ENCODE measurements at regions not wholly inside any gene's neighbourhood (a gene's known extent, or its start where the extent isn't known, plus 50 kb on each side); places are given as distances from the start of the nearest gene placed in this dataset.

DNA sequence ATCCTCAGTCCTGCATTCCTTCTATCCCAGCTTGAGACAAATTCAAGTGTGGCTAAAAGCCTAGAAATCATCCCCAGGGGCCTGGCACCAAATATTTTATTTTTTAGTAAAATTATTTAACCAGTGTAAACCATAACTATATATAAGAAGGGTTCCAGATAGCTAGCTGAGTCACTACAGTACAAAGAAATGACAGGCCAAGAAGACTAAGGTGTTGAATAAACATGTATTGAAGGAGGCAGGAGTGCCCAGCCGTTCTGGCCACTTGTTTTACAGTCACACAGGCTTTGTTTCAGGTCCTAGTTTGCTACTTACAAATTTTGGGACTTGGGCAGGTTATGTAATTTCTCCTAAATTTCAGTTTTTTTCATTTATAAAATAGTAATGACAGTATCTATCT lies 225.9 kb upstream of the PITX2 start:
- Histone ChIP-seq H3K9me3 (ENCODE audit: low read length) (no peaks in the 10 kb centered on the region), H3K27ac (ENCODE audit: low read depth, low read length, poor library complexity, severe bottlenecking) (no peak overlapping the region), H3K4me1 (ENCODE audit: insufficient read depth, low read length, poor library complexity, severe bottlenecking) (no peaks in the 10 kb centered on the region), H3K79me2 (ENCODE audit: insufficient read depth, low read depth, low read length) (no peaks in the 10 kb centered on the region), H3K4me3 (ENCODE audit: low read depth, low read length, poor library complexity, severe bottlenecking) (no peak overlapping the region), H3K4me2 (ENCODE audit: low read length) (no peak overlapping the region), H3K9me2 (ENCODE audit: insufficient read depth, low read length) (no peaks in the 10 kb centered on the region), H2AFZ (ENCODE audit: low read length) (no peak overlapping the region), H3K36me3 (ENCODE audit: insufficient read depth, low read length) (no peaks in the 10 kb centered on the region), H4K20me1 (ENCODE audit: insufficient read depth, low read length) (no peaks in the 10 kb centered on the region)
- DNase-seq (ENCODE audit: low spot score), result no peak
- POLR2A ChIA-PET, result no interaction called here
- no TSS peak for BruUV-seq (replicated peaks)
- TF ChIP-seq EZH2phosphoT487 (IDR thresholded peaks at IDR 0.05; ENCODE audit: borderline replicate concordance, low read depth, low read length), result no peak
- TF ChIP-seq, protein P1, sequence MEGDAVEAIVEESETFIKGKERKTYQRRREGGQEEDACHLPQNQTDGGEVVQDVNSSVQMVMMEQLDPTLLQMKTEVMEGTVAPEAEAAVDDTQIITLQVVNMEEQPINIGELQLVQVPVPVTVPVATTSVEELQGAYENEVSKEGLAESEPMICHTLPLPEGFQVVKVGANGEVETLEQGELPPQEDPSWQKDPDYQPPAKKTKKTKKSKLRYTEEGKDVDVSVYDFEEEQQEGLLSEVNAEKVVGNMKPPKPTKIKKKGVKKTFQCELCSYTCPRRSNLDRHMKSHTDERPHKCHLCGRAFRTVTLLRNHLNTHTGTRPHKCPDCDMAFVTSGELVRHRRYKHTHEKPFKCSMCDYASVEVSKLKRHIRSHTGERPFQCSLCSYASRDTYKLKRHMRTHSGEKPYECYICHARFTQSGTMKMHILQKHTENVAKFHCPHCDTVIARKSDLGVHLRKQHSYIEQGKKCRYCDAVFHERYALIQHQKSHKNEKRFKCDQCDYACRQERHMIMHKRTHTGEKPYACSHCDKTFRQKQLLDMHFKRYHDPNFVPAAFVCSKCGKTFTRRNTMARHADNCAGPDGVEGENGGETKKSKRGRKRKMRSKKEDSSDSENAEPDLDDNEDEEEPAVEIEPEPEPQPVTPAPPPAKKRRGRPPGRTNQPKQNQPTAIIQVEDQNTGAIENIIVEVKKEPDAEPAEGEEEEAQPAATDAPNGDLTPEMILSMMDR (conservative IDR thresholded peaks at IDR 0.05; ENCODE audit: low read length), result no peak
- CTCF ChIA-PET (ENCODE audit: unreplicated experiment), result no interaction called here
- intact Hi-C loops (cut with micrococcal nuclease; ENCODE audit: unreplicated experiment), result no loop called here

DNA sequence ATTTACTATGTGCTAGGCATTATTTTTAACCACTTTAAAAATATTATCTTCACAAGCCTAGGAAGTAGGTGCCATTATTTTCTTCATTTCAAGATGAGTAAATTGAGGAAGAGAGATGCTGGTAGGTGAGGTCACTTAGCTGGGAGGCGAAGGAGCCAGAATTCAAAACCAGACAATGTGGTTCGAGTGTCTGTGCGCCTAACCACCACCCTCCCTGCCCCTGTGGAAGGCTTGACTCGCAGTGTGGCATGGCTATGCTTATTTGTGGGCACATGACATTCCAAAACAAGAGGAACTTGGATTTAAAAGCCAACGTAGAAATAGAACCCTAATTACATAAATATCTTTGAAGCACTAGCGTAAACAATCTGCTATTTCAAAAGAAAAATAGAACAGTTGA lies 226.6 kb upstream of the PITX2 start:
- Histone ChIP-seq H3K27ac (ENCODE audit: low read depth, low read length, poor library complexity, severe bottlenecking) (no peak overlapping the region), H3K4me2 (ENCODE audit: low read length) (no peak overlapping the region), H3K4me3 (ENCODE audit: low read depth, low read length, poor library complexity, severe bottlenecking) (no peak overlapping the region), H2AFZ (ENCODE audit: low read length) (no peak overlapping the region), H3K79me2 (ENCODE audit: insufficient read depth, low read depth, low read length) (no peaks in the 10 kb centered on the region), H3K9me2 (ENCODE audit: insufficient read depth, low read length) (no peaks in the 10 kb centered on the region), H3K4me1 (ENCODE audit: insufficient read depth, low read length, poor library complexity, severe bottlenecking) (no peaks in the 10 kb centered on the region), H4K20me1 (ENCODE audit: insufficient read depth, low read length) (no peaks in the 10 kb centered on the region), H3K36me3 (ENCODE audit: insufficient read depth, low read length) (no peaks in the 10 kb centered on the region), H3K9me3 (ENCODE audit: low read length) (no peaks in the 10 kb centered on the region)
- TF ChIP-seq, protein P1 (conservative IDR thresholded peaks at IDR 0.05; ENCODE audit: low read length), result no peak
- TF ChIP-seq EZH2phosphoT487 (IDR thresholded peaks at IDR 0.05; ENCODE audit: borderline replicate concordance, low read depth, low read length), result no peak
- intact Hi-C loops (cut with micrococcal nuclease; ENCODE audit: unreplicated experiment), result no loop called here
- ChIA-PET POLR2A (no interaction called here), CTCF (ENCODE audit: unreplicated experiment) (no interaction called here)
- BruUV-seq (replicated peaks), result no TSS peak
- no peak for DNase-seq (ENCODE audit: low spot score)

DNA sequence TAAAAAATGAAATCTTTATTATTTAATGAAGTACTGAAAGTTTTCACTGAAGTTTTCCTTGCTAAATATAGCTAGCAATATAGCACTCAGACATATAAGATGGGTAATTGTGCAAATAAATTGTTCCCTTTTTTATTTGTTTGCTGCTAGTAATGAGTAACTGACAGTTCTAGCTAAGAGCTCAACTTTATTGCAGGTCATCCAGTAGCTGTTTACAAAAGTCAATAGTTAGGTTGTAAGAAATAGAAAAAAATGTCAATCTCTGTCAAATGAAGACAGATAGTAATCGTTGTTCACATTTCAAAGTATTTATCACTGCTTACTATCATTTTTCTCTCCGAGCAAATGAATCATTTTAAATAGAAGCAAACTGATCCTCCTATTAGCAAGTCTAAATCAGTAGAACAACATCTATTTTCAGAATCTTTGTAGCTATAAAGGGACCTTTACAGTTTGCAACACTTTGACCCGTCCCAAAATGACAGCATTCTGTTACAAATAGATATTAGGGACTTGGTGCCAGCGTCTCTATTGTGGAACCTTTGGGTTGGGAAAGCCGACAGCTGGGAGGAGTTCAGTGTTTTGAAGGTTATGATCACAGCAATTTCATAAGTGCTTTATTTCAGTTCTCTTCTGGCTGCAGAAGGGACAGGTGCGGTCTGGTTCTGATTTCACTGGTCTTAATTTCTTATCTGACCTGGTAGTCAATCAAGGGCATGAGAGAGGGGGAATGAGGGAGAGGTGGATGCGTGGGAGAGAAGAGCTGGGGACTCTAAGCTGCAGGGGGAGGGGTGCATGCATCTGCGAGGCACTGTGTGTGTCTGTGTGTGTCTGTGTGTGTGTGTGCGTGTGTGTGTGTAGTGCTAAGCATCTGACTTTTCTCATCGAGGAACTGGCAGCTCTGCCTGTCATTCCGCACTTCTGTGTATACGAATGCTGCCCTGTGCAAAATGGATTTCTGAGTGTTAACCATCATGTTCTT lies 227.9 kb upstream of the PITX2 start:
- Histone ChIP-seq H3K4me2 (ENCODE audit: low read length) (no peak overlapping the region), H3K79me2 (ENCODE audit: insufficient read depth, low read depth, low read length) (no peaks in the 10 kb centered on the region), H4K20me1 (ENCODE audit: insufficient read depth, low read length) (no peaks in the 10 kb centered on the region), H3K9me2 (ENCODE audit: insufficient read depth, low read length) (no peaks in the 10 kb centered on the region), H2AFZ (ENCODE audit: low read length) (no peak overlapping the region), H3K4me1 (ENCODE audit: insufficient read depth, low read length, poor library complexity, severe bottlenecking) (no peaks in the 10 kb centered on the region), H3K9me3 (ENCODE audit: low read length) (no peaks in the 10 kb centered on the region), H3K4me3 (ENCODE audit: low read depth, low read length, poor library complexity, severe bottlenecking) (no peak overlapping the region), H3K27ac (ENCODE audit: low read depth, low read length, poor library complexity, severe bottlenecking) (no peak overlapping the region), H3K36me3 (ENCODE audit: insufficient read depth, low read length) (no peaks in the 10 kb centered on the region)
- POLR2A ChIA-PET, result interaction anchor here (1.0 kb wide), 1 partner anchor 86 kb away, joined by 5 read pairs; no protein-coding TSS in a partner anchor
- no TSS peak for BruUV-seq (replicated peaks)
- intact Hi-C loops (cut with micrococcal nuclease; ENCODE audit: unreplicated experiment), result no loop called here
- no peak for DNase-seq (ENCODE audit: low spot score)
- TF ChIP-seq, protein P1 (conservative IDR thresholded peaks at IDR 0.05; ENCODE audit: low read length), result no peak
- no peak for TF ChIP-seq EZH2phosphoT487 (IDR thresholded peaks at IDR 0.05; ENCODE audit: borderline replicate concordance, low read depth, low read length)
- CTCF ChIA-PET (ENCODE audit: unreplicated experiment), result no interaction called here

All from OCI-LY7 (cell line).